ENCODE measurements at regions not wholly inside any gene's neighbourhood (a gene's known extent, or its start where the extent isn't known, plus 50 kb on each side); places are given as distances from the start of the nearest gene placed in this dataset.

- TF ChIP-seq BHLHE40 (IDR thresholded peaks at IDR 0.05; ENCODE audit: low read length) (no peak), ZNF460 (CRISPR knock-in tag; IDR thresholded peaks at IDR 0.05; ENCODE audit: borderline replicate concordance) (no peak), EZH2 (conservative IDR thresholded peaks at IDR 0.05; ENCODE audit: low read depth, low read length) (no peak), ZFP36 (IDR thresholded peaks at IDR 0.05; ENCODE audit: borderline replicate concordance, low read depth, low read length, partially characterized antibody) (no peak), PRPF4 (IDR thresholded peaks at IDR 0.05; ENCODE audit: low read depth, low read length, poor library complexity, severe bottlenecking) (no peak), CAMTA2 (CRISPR knock-in tag; IDR thresholded peaks at IDR 0.05; ENCODE audit: borderline replicate concordance) (no peak), NR2F6 (IDR thresholded peaks at IDR 0.05) (peak; percentile 93), NR2F6 (CRISPR knock-in tag; IDR thresholded peaks at IDR 0.05) (peak; percentile 95), FOXK2 (IDR thresholded peaks at IDR 0.05) (no peak), MYPOP (CRISPR knock-in tag; IDR thresholded peaks at IDR 0.05) (no peak), POLR2AphosphoS5 (IDR thresholded peaks at IDR 0.05; ENCODE audit: low read depth, low read length) (no peak), ETV6 (CRISPR knock-in tag; conservative IDR thresholded peaks at IDR 0.05) (no peak), GABPA (IDR thresholded peaks at IDR 0.05; ENCODE audit: low read depth, low read length) (no peak), GABPA (CRISPR knock-in tag; IDR thresholded peaks at IDR 0.05; ENCODE audit: low read depth) (no peak), FOXA1 (IDR thresholded peaks at IDR 0.05) (no peak), FOXA1 (CRISPR knock-in tag; IDR thresholded peaks at IDR 0.05) (peak; percentile 46; the same call in 1 of the 2 replicates)
- TF ChIP-seq, protein P1, sequence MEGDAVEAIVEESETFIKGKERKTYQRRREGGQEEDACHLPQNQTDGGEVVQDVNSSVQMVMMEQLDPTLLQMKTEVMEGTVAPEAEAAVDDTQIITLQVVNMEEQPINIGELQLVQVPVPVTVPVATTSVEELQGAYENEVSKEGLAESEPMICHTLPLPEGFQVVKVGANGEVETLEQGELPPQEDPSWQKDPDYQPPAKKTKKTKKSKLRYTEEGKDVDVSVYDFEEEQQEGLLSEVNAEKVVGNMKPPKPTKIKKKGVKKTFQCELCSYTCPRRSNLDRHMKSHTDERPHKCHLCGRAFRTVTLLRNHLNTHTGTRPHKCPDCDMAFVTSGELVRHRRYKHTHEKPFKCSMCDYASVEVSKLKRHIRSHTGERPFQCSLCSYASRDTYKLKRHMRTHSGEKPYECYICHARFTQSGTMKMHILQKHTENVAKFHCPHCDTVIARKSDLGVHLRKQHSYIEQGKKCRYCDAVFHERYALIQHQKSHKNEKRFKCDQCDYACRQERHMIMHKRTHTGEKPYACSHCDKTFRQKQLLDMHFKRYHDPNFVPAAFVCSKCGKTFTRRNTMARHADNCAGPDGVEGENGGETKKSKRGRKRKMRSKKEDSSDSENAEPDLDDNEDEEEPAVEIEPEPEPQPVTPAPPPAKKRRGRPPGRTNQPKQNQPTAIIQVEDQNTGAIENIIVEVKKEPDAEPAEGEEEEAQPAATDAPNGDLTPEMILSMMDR (CRISPR knock-in tag; IDR thresholded peaks at IDR 0.05) = no peak
These were observed 253.7 kb downstream of the TTC6 start for GRCh38 chr14:37848985-37849621.
